ENCODE measurements at regions not wholly inside any gene's neighbourhood (a gene's known extent, or its start where the extent isn't known, plus 50 kb on each side); places are given as distances from the start of the nearest gene placed in this dataset.

- no peak for ATAC-seq
- 28% methylated on average over 5 of the region's 5 CpGs for whole genome bisulfite sequencing (ENCODE audit: low lambda C conversion rate)
Measured at GRCh38 chr4:66921433-66921832, 623.9 kb downstream of the CENPC start.

More at GRCh38 chr4:66921433-66921832, 623.9 kb downstream of the CENPC start:
- Histone ChIP-seq H3K4me3 (replicated peaks in 1 of 3; ENCODE audit: insufficient read depth in 1 of 3, low read depth in 2 of 3, low read length in 3 of 3) (no peak overlapping the region), H3K27ac (ENCODE audit: extremely low read length, insufficient read depth, low read length) (no peak overlapping the region), H4K20me1 (ENCODE audit: insufficient read depth, low read length) (no peaks in the 10 kb centered on the region), H3K79me2 (ENCODE audit: insufficient read depth, low read length) (no peaks in the 10 kb centered on the region), H3K9me3 (ENCODE audit: low read length) (no peaks in the 10 kb centered on the region), H2AFZ (ENCODE audit: low read length) (no peak overlapping the region), H3K9ac (ENCODE audit: insufficient read depth, low read depth, low read length) (no peak overlapping the region), H3K4me2 (ENCODE audit: low read depth, low read length) (no peak overlapping the region), H3K4me1 (ENCODE audit: insufficient read depth, low read length) (no peaks in the 10 kb centered on the region), H3K36me3 (replicated peaks in 1 of 2; ENCODE audit: control insufficient read depth in 1 of 2, insufficient read depth in 2 of 2, low read length in 2 of 2) (no peaks in the 10 kb centered on the region), H3K27me3 (ENCODE audit: control insufficient read depth in 1 of 2, insufficient read depth in 2 of 2, low read length in 2 of 2) (no peaks in the 10 kb centered on the region)
- DNase-seq (ENCODE audit: low spot score) (no peak), FAIRE-seq (no peak)
- TF ChIP-seq CTCF (CRISPR knock-in tag; IDR thresholded peaks at IDR 0.05) (no peak), ZNF788 (CRISPR knock-in tag; IDR thresholded peaks at IDR 0.05; ENCODE audit: borderline replicate concordance) (no peak), MZF1 (CRISPR knock-in tag; IDR thresholded peaks at IDR 0.05; ENCODE audit: borderline replicate concordance) (no peak), ARID2 (CRISPR knock-in tag; IDR thresholded peaks at IDR 0.05; ENCODE audit: borderline replicate concordance) (no peak), GPN1 (CRISPR knock-in tag; IDR thresholded peaks at IDR 0.05; ENCODE audit: borderline replicate concordance) (no peak), HOXA3 (CRISPR knock-in tag; IDR thresholded peaks at IDR 0.05) (no peak), ZNF251 (CRISPR knock-in tag; IDR thresholded peaks at IDR 0.05) (no peak), IKZF4 (CRISPR knock-in tag; IDR thresholded peaks at IDR 0.05; ENCODE audit: borderline replicate concordance, low read depth, not compliant biosample characterization) (no peak), ZSCAN31 (CRISPR knock-in tag; IDR thresholded peaks at IDR 0.05; ENCODE audit: low read depth) (no peak), MAFK (conservative IDR thresholded peaks at IDR 0.05 in 1 of 2, IDR thresholded peaks at IDR 0.05 in 1 of 2; ENCODE audit: low read length in 2 of 2) (no peak), SKI (IDR thresholded peaks at IDR 0.05; ENCODE audit: partially characterized antibody) (no peak), BHLHE40 (IDR thresholded peaks at IDR 0.05; ENCODE audit: low read length) (no peak), ZFP62 (CRISPR knock-in tag; IDR thresholded peaks at IDR 0.05) (no peak), DZIP1 (CRISPR knock-in tag; IDR thresholded peaks at IDR 0.05) (no peak), DRAP1 (CRISPR knock-in tag; IDR thresholded peaks at IDR 0.05) (no peak), ZNF350 (CRISPR knock-in tag; IDR thresholded peaks at IDR 0.05; ENCODE audit: borderline replicate concordance, low read depth) (no peak), PRPF4 (IDR thresholded peaks at IDR 0.05; ENCODE audit: low read depth, low read length, poor library complexity, severe bottlenecking) (no peak), ZNF780A (CRISPR knock-in tag; IDR thresholded peaks at IDR 0.05) (no peak), JARID2 (CRISPR knock-in tag; IDR thresholded peaks at IDR 0.05; ENCODE audit: insufficient replicate concordance) (no peak)
- in situ Hi-C loops (cut with HindIII; ENCODE audit: extremely low pct_ligation_motif_present, low pct_unique_long_range_greater_than_20kb) (no loop called here), intact Hi-C loops (cut with micrococcal nuclease; ENCODE audit: unreplicated experiment) (no loop called here)
- CTCF ChIA-PET (ENCODE audit: low intra/inter-chr PET ratio, low total read pairs): no interaction called here
- POLR2A ChIA-PET: no interaction called here
- BruUV-seq (replicated peaks): no TSS peak

All from HepG2 (cell line).